HFFc6 (cell line): ENCODE measurements at regions not wholly inside any gene's neighbourhood (a gene's known extent, or its start where the extent isn't known, plus 50 kb on each side); places are given as distances from the start of the nearest gene placed in this dataset.

ENCODE experiments used
- DNase-seq: peaks from one replicate; pipeline ENCODE4 v3.0.0-alpha.2; 2018
- H3K27ac Mint-ChIP-seq: 2 replicates; pipeline ENCODE4 v1.8.0; 2020; ENCODE audit warnings: mild to moderate bottlenecking, mixed read lengths
- H3K27me3 Mint-ChIP-seq: 2 replicates; pipeline ENCODE4 v1.8.0; 2021; ENCODE audit warnings: mild to moderate bottlenecking, moderate library complexity, mixed read lengths; ENCODE audit not compliant: insufficient read depth
- H3K36me3 Mint-ChIP-seq: 2 replicates; pipeline ENCODE4 v1.8.0; 2021; ENCODE audit warnings: low read depth, mixed read lengths
- H3K4me1 Mint-ChIP-seq: 2 replicates; pipeline ENCODE4 v1.8.0; 2020; ENCODE audit warnings: low read depth, mixed read lengths
- H3K4me3 Mint-ChIP-seq: 2 replicates; pipeline ENCODE4 v1.8.0; 2020; ENCODE audit warnings: mild to moderate bottlenecking, moderate library complexity, mixed read lengths
- H3K9me3 Mint-ChIP-seq: 2 replicates; pipeline ENCODE4 v1.8.0; 2020; ENCODE audit warnings: mild to moderate bottlenecking, mixed read lengths
- CTCF ChIP-seq: fragments of 200-600 bp; sonication (generic); IDR thresholded peaks from 2 replicates; pipeline ENCODE4 v1.5.0; 2021; ENCODE audit warnings: antibody characterized with exemption, mild to moderate bottlenecking

- no peak for TF ChIP-seq CTCF
- DNase-seq: no peak
- H3K9me3 Mint-ChIP-seq: no peaks in the 10 kb centered on the region; the same call in 1 of the 2 replicates
Measured at GRCh38 chr9:134500931-134501760, 140.5 kb upstream of the COL5A1 start.

GRCh38 chr9:134501761-134502265 is 139.8 kb upstream of the COL5A1 start:
- no peaks in the 10 kb centered on the region; the same call in 1 of the 2 replicates for H3K9me3 Mint-ChIP-seq
- no peak for TF ChIP-seq CTCF
- DNase-seq: no peak
- H3K27ac Mint-ChIP-seq: no peak overlapping the region
- no peaks in the 10 kb centered on the region for H3K36me3 Mint-ChIP-seq
- peaks cover 2% of the 10 kb centered on the region; the same call in 1 of the 2 replicates for H3K27me3 Mint-ChIP-seq
- H3K4me1 Mint-ChIP-seq: peaks cover 33% of the 10 kb centered on the region
- no peak overlapping the region for H3K4me3 Mint-ChIP-seq

More at GRCh38 chr9:134500931-134501760, 140.5 kb upstream of the COL5A1 start:
- H3K27ac Mint-ChIP-seq: no peak overlapping the region
- H3K27me3 Mint-ChIP-seq: peaks cover 2% of the 10 kb centered on the region; the same call in 1 of the 2 replicates
- H3K4me1 Mint-ChIP-seq: peaks cover 40% of the 10 kb centered on the region
- no peaks in the 10 kb centered on the region for H3K36me3 Mint-ChIP-seq
- no peak overlapping the region for H3K4me3 Mint-ChIP-seq

- DNase-seq: no peak
- TF ChIP-seq CTCF: no peak
- Mint-ChIP-seq H3K27ac (peak overlapping the region; percentile 99), H3K4me1 (peaks cover 28% of the 10 kb centered on the region), H3K4me3 (no peak overlapping the region), H3K27me3 (peaks cover 2% of the 10 kb centered on the region), H3K9me3 (no peaks in the 10 kb centered on the region; the same call in 1 of the 2 replicates), H3K36me3 (no peaks in the 10 kb centered on the region)
Measured at GRCh38 chr9:134502266-134502791, 139.3 kb upstream of the COL5A1 start.

GRCh38 chr9:134502809-134503211 is 138.8 kb upstream of the COL5A1 start:
- DNase-seq: peak; percentile 97
- Mint-ChIP-seq H3K36me3 (no peaks in the 10 kb centered on the region), H3K4me3 (no peak overlapping the region), H3K9me3 (no peaks in the 10 kb centered on the region; the same call in 1 of the 2 replicates), H3K27ac (peak overlapping the region; percentile 99), H3K4me1 (peaks cover 23% of the 10 kb centered on the region), H3K27me3 (peaks cover 2% of the 10 kb centered on the region)
- no peak for TF ChIP-seq CTCF

GRCh38 chr9:134503301-134504105 is 138.1 kb upstream of the COL5A1 start:
- Mint-ChIP-seq H3K36me3 (no peaks in the 10 kb centered on the region), H3K9me3 (no peaks in the 10 kb centered on the region; the same call in 1 of the 2 replicates), H3K27ac (peak overlapping the region; percentile 99), H3K4me1 (peaks cover 16% of the 10 kb centered on the region), H3K4me3 (no peak overlapping the region), H3K27me3 (peaks cover 2% of the 10 kb centered on the region)
- TF ChIP-seq CTCF: no peak
- DNase-seq: no peak
